Body of pancreas (tissue), 4 donors: ENCODE measurements at regions not wholly inside any gene's neighbourhood (a gene's known extent, or its start where the extent isn't known, plus 50 kb on each side); places are given as distances from the start of the nearest gene placed in this dataset.

ENCODE experiments used
- POLR2A ChIP-seq, 3 donors: fragments of 450-650 bp; IDR thresholded peaks; one replicate each; pipeline ENCODE4 v1.6.1; 2016; ENCODE audit warnings: antibody characterized with exemption in 3 of 3, mild to moderate bottlenecking in 2 of 3
- TF ChIP-seq, protein P1 (sequence below), 7 experiments: fragments of 450-650 bp in 4 of 7; fragments of 200-600 bp in 3 of 7; sonication (generic) in 3 of 7; IDR thresholded peaks; one replicate each; pipeline ENCODE4 v1.5.1; 2016 to 2019; ENCODE audit warnings: antibody characterized with exemption in 7 of 7

DNA sequence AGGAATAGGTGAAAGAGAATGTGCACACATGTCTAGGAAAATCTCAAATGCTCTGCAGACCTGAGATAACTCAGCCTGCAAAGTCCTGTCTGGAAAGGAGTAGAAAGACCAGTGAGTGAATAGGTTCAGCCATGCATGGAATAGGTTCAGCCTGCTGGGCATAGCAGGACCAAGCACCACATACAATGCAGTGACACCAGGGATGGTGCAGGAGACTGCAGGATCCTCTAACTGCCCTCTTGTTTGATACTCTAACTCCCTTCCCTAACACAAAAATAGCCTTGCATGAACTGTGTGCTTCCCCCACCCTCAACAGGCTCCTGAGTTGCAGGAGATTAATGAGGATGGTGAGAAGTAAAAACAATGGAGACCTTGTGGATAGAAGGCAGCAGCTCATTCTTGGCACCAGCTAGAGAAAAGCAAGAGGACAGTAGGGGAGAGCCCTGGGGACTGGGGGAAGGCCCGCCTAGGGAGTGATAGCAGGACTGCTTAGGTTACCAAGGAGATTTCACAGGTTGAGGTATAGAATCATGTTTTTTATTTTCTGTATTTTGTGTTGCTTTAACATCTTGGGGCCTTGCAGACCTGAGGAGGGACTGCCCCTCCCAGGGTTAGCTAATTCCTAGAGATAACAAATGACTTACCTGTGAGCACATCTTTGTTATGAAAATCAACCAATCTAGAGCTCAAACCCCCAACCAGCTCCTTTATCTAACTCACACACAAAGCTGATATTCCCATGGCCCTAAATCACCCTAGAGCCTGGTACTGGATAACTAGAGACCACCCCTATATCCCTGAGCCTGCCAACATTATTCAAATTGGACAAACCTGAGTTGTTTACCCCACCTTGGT, 187.8 kb downstream of the PLPP4 start:
- TF ChIP-seq, protein P1, sequence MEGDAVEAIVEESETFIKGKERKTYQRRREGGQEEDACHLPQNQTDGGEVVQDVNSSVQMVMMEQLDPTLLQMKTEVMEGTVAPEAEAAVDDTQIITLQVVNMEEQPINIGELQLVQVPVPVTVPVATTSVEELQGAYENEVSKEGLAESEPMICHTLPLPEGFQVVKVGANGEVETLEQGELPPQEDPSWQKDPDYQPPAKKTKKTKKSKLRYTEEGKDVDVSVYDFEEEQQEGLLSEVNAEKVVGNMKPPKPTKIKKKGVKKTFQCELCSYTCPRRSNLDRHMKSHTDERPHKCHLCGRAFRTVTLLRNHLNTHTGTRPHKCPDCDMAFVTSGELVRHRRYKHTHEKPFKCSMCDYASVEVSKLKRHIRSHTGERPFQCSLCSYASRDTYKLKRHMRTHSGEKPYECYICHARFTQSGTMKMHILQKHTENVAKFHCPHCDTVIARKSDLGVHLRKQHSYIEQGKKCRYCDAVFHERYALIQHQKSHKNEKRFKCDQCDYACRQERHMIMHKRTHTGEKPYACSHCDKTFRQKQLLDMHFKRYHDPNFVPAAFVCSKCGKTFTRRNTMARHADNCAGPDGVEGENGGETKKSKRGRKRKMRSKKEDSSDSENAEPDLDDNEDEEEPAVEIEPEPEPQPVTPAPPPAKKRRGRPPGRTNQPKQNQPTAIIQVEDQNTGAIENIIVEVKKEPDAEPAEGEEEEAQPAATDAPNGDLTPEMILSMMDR (IDR thresholded peaks at IDR 0.05): no peak
- TF ChIP-seq POLR2A (IDR thresholded peaks at IDR 0.05): no peak
